ENCODE measurements at regions not wholly inside any gene's neighbourhood (a gene's known extent, or its start where the extent isn't known, plus 50 kb on each side); places are given as distances from the start of the nearest gene placed in this dataset.
"Not testable (repeated sequence)": the region's sequence is repeated elsewhere in the genome, so short reads cannot be mapped to it uniquely, and the experiment has no call there.

DNA sequence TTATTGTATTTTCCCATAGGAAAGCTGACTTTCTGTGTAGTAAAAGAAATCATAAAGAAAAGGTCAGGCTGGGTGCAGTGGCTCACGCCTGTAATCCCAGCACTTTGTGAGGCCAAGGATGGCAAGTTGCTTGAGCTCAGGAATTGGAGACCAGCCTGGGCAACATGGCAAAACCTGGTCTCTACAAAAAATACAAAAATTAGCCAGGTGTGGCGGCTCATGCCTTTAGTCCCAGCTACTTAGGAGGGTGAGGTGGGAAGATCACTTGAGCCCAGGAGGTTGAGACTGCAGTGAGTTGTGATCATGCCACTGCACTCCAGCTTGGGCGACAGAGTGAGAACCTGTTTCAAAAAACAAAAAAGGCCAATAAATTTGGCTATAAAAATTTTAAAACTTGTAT, 79.4 kb upstream of the MKI67 start:
- peaks cover 2 to 12% of the 10 kb centered on the region in 2 donors for H3K9me3 ChIP-seq (ENCODE audit: control insufficient read depth in 2 of 2, insufficient read depth in 1 of 2, low read length in 1 of 2)
- H3K27me3 ChIP-seq (ENCODE audit: control insufficient read depth in 2 of 2, insufficient read depth in 1 of 2, low read length in 1 of 2); H3K27ac ChIP-seq (ENCODE audit: low read depth in 1 of 2, low read length in 1 of 2); H3K4me3 ChIP-seq (ENCODE audit: low read length in 2 of 2); DNase-seq (ENCODE audit: low read depth in 6 of 9, low spot score in 9 of 9); H3K36me3 ChIP-seq (ENCODE audit: control insufficient read depth in 2 of 2, insufficient read depth in 2 of 2, low read length in 1 of 2); H3K4me1 ChIP-seq (ENCODE audit: control insufficient read depth in 2 of 2, insufficient read depth in 2 of 2, low read length in 2 of 2): not testable (repeated sequence)
- WGBS: 96% methylated on average over 3 of the region's 3 CpGs

DNA sequence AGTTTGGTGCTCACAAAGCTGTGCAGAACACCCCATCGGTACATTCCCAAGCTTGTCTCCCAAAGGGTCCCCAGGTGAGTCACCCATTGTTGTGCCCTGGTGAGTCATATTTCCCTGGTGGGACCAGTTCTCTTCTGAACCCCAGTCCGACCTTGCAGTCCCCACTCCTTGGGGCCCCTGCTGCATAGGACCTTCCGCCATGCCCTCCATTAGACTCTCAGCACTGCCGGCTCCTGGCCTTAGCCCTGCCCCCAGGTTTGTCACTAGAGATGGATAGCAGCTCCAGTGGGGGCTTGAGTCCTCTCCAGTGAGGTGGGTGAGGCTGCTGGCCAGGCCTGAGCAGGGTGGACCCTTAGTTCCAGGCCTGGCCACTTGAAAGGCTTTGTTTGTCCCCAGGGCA, 80.5 kb upstream of the MKI67 start:
- 97% methylated on average over 4 of the region's 4 CpGs for WGBS
- H3K36me3 ChIP-seq (ENCODE audit: control insufficient read depth in 2 of 2, insufficient read depth in 2 of 2, low read length in 1 of 2): no peaks in the 10 kb centered on the region
- H3K9me3 ChIP-seq (ENCODE audit: control insufficient read depth in 2 of 2, insufficient read depth in 1 of 2, low read length in 1 of 2): peaks cover 2 to 12% of the 10 kb centered on the region in 2 donors
- DNase-seq (ENCODE audit: low read depth in 6 of 9, low spot score in 9 of 9): no peak
- peaks cover 11 to 12% of the 10 kb centered on the region in 2 donors for H3K4me1 ChIP-seq (ENCODE audit: control insufficient read depth in 2 of 2, insufficient read depth in 2 of 2, low read length in 2 of 2)
- H3K27me3 ChIP-seq (ENCODE audit: control insufficient read depth in 2 of 2, insufficient read depth in 1 of 2, low read length in 1 of 2): no peaks in the 10 kb centered on the region
- H3K4me3 ChIP-seq (ENCODE audit: low read length in 2 of 2): no peak overlapping the region
- no peak overlapping the region for H3K27ac ChIP-seq (ENCODE audit: low read depth in 1 of 2, low read length in 1 of 2)

DNA sequence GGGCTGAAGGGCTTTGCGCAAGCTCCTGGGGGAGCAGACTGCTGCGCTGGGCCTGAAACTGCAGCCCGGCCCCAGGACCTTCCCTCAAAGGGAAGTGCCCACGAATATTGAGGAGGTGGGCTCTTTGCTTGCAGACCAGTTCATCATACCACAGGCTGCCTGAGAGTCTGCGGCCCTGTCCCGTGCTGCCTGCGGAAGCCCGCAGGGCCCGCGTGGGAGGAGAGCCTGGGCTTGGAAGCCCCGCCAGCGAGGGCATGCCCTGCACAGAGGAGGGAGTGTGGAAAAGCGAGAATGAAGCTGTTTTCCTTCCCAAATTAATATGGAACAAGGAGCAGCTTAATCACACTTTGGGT, 83.6 kb upstream of the MKI67 start:
- Histone ChIP-seq H3K4me1 (ENCODE audit: control insufficient read depth in 2 of 2, insufficient read depth in 2 of 2, low read length in 2 of 2) (peaks cover 17 to 19% of the 10 kb centered on the region in 2 donors), H3K4me3 (ENCODE audit: low read length in 2 of 2) (peak overlapping the region; percentile 56 to 81), H3K27ac (ENCODE audit: low read depth in 1 of 2, low read length in 1 of 2) (no peak overlapping the region), H3K36me3 (ENCODE audit: control insufficient read depth in 2 of 2, insufficient read depth in 2 of 2, low read length in 1 of 2) (no peaks in the 10 kb centered on the region), H3K27me3 (ENCODE audit: control insufficient read depth in 2 of 2, insufficient read depth in 1 of 2, low read length in 1 of 2) (no peaks in the 10 kb centered on the region), H3K9me3 (ENCODE audit: control insufficient read depth in 2 of 2, insufficient read depth in 1 of 2, low read length in 1 of 2) (no peaks in the 10 kb centered on the region)
- WGBS: 86% methylated on average over 13 of the region's 13 CpGs
- no peak for DNase-seq (ENCODE audit: low read depth in 6 of 9, low spot score in 9 of 9)

DNA sequence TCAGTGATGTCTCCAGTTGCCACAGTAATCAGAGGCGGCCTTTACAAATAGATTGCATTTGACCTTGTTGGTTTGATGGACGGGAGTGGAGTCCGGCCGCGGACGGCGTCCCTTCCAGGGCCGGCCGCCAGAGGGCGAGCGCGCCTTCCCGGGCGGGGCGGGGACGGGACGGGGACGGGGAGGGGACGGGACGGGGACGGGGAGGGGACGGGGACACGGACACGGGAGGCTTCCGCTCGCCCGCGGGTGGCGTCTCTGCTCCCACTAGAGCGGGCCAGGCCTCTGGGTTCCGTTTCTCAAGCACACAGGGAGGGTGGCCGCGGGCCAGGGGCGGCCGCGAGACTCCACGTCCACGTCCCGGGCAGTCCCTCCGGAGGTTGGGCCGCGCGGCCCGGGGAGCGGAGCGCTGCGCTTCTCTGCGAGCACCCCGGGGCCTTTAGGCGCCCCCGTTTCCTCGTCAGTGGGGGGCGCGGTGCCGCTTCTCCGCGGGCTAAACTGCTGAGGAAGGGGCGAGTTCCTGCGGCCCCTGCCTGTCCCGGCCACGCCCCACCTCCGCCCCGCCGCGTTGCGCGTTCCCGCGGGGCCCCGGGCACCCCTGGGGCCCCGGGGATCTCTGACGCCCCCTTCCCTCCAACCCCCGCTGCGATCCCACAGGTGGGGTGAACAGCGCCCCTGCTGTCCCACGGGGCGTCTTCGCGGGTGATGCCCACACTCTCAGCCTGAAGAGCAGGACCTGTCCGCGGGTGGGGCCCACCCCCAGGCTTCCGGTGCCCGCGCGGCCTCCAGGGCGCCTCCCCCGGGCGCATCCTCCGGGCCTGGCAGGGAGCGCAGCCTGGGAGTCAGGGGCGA, 84.2 kb upstream of the MKI67 start:
- Histone ChIP-seq H3K36me3 (ENCODE audit: control insufficient read depth in 2 of 2, insufficient read depth in 2 of 2, low read length in 1 of 2) (no peaks in the 10 kb centered on the region), H3K4me1 (ENCODE audit: control insufficient read depth in 2 of 2, insufficient read depth in 2 of 2, low read length in 2 of 2) (peaks cover 17 to 19% of the 10 kb centered on the region in 2 donors), H3K27me3 (ENCODE audit: control insufficient read depth in 2 of 2, insufficient read depth in 1 of 2, low read length in 1 of 2) (no peaks in the 10 kb centered on the region), H3K9me3 (ENCODE audit: control insufficient read depth in 2 of 2, insufficient read depth in 1 of 2, low read length in 1 of 2) (no peaks in the 10 kb centered on the region), H3K27ac (ENCODE audit: low read depth in 1 of 2, low read length in 1 of 2) (peak overlapping the region in 1 of 2 donors; percentile 61), H3K4me3 (ENCODE audit: low read length in 2 of 2) (peak overlapping the region; percentile 56 to 81)
- DNase-seq (ENCODE audit: low read depth in 6 of 9, low spot score in 9 of 9): peak in 5 of 9 donors; percentile 43 to 79 (median 65)
- WGBS: 2% methylated on average over 91 of the region's 91 CpGs

DNA sequence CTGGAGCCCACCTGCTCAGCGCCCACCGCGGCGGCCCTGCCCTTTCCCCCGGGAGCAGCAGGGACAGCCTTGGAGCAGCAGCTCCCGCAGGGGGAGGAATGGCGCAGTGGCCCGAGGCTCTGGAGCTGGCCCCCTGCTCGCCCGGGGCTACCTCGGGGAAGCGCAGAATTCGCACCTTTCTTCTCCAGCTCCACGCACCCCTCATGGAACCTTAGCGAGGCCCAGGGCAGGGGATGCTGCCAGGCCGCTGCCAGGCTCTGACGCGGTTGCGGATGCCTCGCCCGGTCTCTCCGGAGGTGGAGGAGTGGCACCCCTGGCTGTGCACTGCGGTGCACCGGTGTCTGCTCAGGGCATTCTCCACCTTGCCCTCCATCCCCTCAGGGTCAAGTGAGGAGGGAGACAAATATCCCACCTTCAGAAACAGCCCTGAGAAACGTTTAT, 84.9 kb upstream of the MKI67 start:
- Histone ChIP-seq H3K27me3 (ENCODE audit: control insufficient read depth in 2 of 2, insufficient read depth in 1 of 2, low read length in 1 of 2) (no peaks in the 10 kb centered on the region), H3K9me3 (ENCODE audit: control insufficient read depth in 2 of 2, insufficient read depth in 1 of 2, low read length in 1 of 2) (no peaks in the 10 kb centered on the region), H3K4me3 (ENCODE audit: low read length in 2 of 2) (peak overlapping the region in 1 of 2 donors; percentile 81), H3K27ac (ENCODE audit: low read depth in 1 of 2, low read length in 1 of 2) (peak overlapping the region in 1 of 2 donors; percentile 61), H3K36me3 (ENCODE audit: control insufficient read depth in 2 of 2, insufficient read depth in 2 of 2, low read length in 1 of 2) (no peaks in the 10 kb centered on the region), H3K4me1 (ENCODE audit: control insufficient read depth in 2 of 2, insufficient read depth in 2 of 2, low read length in 2 of 2) (peaks cover 17 to 19% of the 10 kb centered on the region in 2 donors)
- WGBS: 66% methylated on average over 25 of the region's 25 CpGs
- DNase-seq (ENCODE audit: low read depth in 6 of 9, low spot score in 9 of 9): no peak

DNA sequence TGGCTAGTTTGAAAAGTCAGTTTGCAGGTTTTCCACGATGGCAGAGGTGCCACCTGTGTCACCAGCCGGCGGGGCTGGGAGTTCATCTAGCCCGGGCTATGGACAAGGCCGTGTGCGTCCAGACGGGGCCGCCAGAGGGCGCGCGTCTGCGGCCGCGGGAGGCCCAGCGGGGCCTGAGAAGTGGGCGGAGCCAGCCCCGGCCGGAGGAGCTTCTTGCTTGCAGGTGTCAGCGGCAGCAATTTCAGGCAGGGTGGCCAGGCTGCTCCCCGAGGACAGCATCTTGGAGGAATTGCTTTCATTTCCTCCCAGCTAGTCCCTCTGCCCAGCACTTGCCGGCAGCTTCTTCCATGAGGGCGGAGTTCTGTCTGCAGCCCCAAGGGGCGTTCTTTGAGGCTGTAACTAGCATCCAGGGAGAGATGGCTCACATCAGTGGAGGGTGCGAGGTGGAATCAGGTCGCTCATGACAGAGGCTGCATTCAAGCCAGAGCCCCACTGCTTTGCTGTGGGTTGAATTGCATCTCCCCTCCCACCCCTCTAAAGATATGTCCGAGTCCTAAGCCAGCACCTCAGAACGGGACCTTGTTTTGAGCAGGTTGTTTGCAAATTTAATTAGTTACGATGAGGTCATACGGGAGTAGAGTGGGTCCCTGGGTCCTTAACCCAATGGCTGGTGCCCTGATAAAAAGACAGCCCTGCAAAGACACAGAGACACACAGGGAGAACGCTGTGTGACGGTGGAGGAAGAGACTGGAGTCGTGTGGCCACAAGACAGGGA, 85.9 kb upstream of the MKI67 start:
- Histone ChIP-seq H3K27ac (ENCODE audit: low read depth in 1 of 2, low read length in 1 of 2) (no peak overlapping the region), H3K27me3 (ENCODE audit: control insufficient read depth in 2 of 2, insufficient read depth in 1 of 2, low read length in 1 of 2) (no peaks in the 10 kb centered on the region), H3K4me3 (ENCODE audit: low read length in 2 of 2) (peak overlapping the region; percentile 39), H3K4me1 (ENCODE audit: control insufficient read depth in 2 of 2, insufficient read depth in 2 of 2, low read length in 2 of 2) (peaks cover 17 to 19% of the 10 kb centered on the region in 2 donors), H3K36me3 (ENCODE audit: control insufficient read depth in 2 of 2, insufficient read depth in 2 of 2, low read length in 1 of 2) (no peaks in the 10 kb centered on the region), H3K9me3 (ENCODE audit: control insufficient read depth in 2 of 2, insufficient read depth in 1 of 2, low read length in 1 of 2) (no peaks in the 10 kb centered on the region)
- peak; percentile 48 to 92 (median 83) for DNase-seq (ENCODE audit: low read depth in 6 of 9, low spot score in 9 of 9)
- WGBS: 25% methylated on average over 32 of the region's 32 CpGs

DNA sequence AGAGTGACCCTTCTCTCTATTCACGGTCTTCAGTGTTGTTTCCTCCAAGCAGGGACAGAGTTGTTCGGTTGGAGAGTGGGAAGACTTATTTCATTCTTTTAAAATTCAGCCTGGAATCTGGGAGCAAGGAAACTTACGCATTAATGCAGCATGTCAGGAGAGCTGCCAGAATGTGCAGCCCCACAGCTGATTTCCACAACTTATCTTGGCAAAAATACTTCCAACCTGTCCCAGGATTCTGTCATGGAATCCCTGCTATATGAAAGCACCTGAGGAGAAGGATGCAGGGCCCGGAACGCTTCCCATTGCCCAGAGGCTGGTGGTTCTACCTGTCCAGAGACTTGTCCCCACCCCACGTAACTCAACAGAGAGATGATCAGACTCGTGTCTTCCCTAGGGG, 86.9 kb upstream of the MKI67 start:
- no peaks in the 10 kb centered on the region for H3K36me3 ChIP-seq (ENCODE audit: control insufficient read depth in 2 of 2, insufficient read depth in 2 of 2, low read length in 1 of 2)
- no peak overlapping the region for H3K27ac ChIP-seq (ENCODE audit: low read depth in 1 of 2, low read length in 1 of 2)
- WGBS: 93% methylated on average over 7 of the region's 7 CpGs
- DNase-seq (ENCODE audit: low read depth in 6 of 9, low spot score in 9 of 9): no peak
- no peaks in the 10 kb centered on the region for H3K27me3 ChIP-seq (ENCODE audit: control insufficient read depth in 2 of 2, insufficient read depth in 1 of 2, low read length in 1 of 2)
- H3K9me3 ChIP-seq (ENCODE audit: control insufficient read depth in 2 of 2, insufficient read depth in 1 of 2, low read length in 1 of 2): no peaks in the 10 kb centered on the region
- H3K4me1 ChIP-seq (ENCODE audit: control insufficient read depth in 2 of 2, insufficient read depth in 2 of 2, low read length in 2 of 2): peaks cover 17 to 19% of the 10 kb centered on the region in 2 donors
- H3K4me3 ChIP-seq (ENCODE audit: low read length in 2 of 2): no peak overlapping the region

DNA sequence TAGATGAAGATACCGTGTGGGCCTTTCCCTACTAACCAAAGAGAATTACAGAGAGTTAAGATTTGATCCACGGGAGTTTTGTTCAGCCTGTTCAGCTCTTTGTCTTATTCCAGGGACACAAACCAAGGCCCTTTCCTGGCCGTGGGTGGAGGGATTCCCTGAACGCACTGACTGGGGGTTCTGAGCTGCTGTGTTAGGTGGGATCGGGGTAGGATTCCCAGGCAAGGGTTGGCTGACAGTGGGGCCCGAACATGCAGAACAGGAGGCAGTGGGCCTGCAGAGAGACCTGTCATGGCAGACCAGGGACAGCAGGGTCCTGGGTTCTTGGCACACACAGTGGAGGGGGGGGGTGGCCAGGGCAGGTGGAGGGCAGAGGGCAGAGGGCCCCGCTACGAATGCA, 89.5 kb upstream of the MKI67 start:
- no peaks in the 10 kb centered on the region for H3K27me3 ChIP-seq (ENCODE audit: control insufficient read depth in 2 of 2, insufficient read depth in 1 of 2, low read length in 1 of 2)
- peaks cover 11 to 16% of the 10 kb centered on the region in 2 donors for H3K4me1 ChIP-seq (ENCODE audit: control insufficient read depth in 2 of 2, insufficient read depth in 2 of 2, low read length in 2 of 2)
- no peak for DNase-seq (ENCODE audit: low read depth in 6 of 9, low spot score in 9 of 9)
- no peak overlapping the region for H3K4me3 ChIP-seq (ENCODE audit: low read length in 2 of 2)
- no peaks in the 10 kb centered on the region for H3K9me3 ChIP-seq (ENCODE audit: control insufficient read depth in 2 of 2, insufficient read depth in 1 of 2, low read length in 1 of 2)
- WGBS: 97% methylated on average over 8 of the region's 8 CpGs
- H3K27ac ChIP-seq (ENCODE audit: low read depth in 1 of 2, low read length in 1 of 2): no peak overlapping the region
- H3K36me3 ChIP-seq (ENCODE audit: control insufficient read depth in 2 of 2, insufficient read depth in 2 of 2, low read length in 1 of 2): no peaks in the 10 kb centered on the region

DNA sequence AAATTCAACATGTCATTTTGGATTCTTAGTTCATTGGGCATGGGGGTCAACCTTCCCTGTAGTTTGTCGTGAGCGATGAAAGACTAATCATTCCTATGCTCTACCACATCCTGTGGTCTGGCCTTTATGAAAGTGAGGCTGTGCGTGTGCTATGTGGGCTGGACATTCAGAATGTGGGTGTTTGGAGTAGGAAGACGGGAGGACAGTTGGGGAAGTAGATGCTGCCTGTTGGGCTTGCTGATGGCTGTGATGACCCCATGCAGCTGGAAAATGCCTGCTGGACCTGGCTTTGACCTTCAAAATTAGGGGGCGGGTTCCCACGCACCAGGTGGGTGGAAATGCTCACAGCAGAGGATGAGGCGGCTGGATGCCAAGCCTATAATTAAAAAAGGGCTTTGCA, 90.9 kb upstream of the MKI67 start:
- no peaks in the 10 kb centered on the region for H3K36me3 ChIP-seq (ENCODE audit: control insufficient read depth in 2 of 2, insufficient read depth in 2 of 2, low read length in 1 of 2)
- H3K4me1 ChIP-seq (ENCODE audit: control insufficient read depth in 2 of 2, insufficient read depth in 2 of 2, low read length in 2 of 2): peaks cover 3 to 6% of the 10 kb centered on the region in 2 donors
- H3K27ac ChIP-seq (ENCODE audit: low read depth in 1 of 2, low read length in 1 of 2): no peak overlapping the region
- DNase-seq (ENCODE audit: low read depth in 6 of 9, low spot score in 9 of 9): no peak
- no peaks in the 10 kb centered on the region for H3K9me3 ChIP-seq (ENCODE audit: control insufficient read depth in 2 of 2, insufficient read depth in 1 of 2, low read length in 1 of 2)
- peaks cover 0 to 2% of the 10 kb centered on the region in 2 donors for H3K27me3 ChIP-seq (ENCODE audit: control insufficient read depth in 2 of 2, insufficient read depth in 1 of 2, low read length in 1 of 2)
- no peak overlapping the region for H3K4me3 ChIP-seq (ENCODE audit: low read length in 2 of 2)
- WGBS: 89% methylated on average over 7 of the region's 7 CpGs

Data from thymus (tissue), 11 donors.